ENCODE measurements at regions not wholly inside any gene's neighbourhood (a gene's known extent, or its start where the extent isn't known, plus 50 kb on each side); places are given as distances from the start of the nearest gene placed in this dataset.
"Not testable (repeated sequence)": the region's sequence is repeated elsewhere in the genome, so short reads cannot be mapped to it uniquely, and the experiment has no call there.

- DNase-seq = no peak
Observed at GRCh38 chr16:31702796-31703195, 170.8 kb upstream of the ZNF267 start.

- no peak for DNase-seq
Observed at GRCh38 chr16:31703526-31704128, 170.0 kb upstream of the ZNF267 start.

GRCh38 chr16:31704138-31704537 lies 169.5 kb upstream of the ZNF267 start:
- no peak for DNase-seq

- no peak for DNase-seq
Observed at GRCh38 chr16:31705371-31705770, 168.2 kb upstream of the ZNF267 start.

- DNase-seq = no peak
Observed at GRCh38 chr16:31706318-31706717, 167.3 kb upstream of the ZNF267 start.

GRCh38 chr16:31706925-31707324 lies 166.7 kb upstream of the ZNF267 start:
- DNase-seq = no peak

- no peak for DNase-seq
Observed at GRCh38 chr16:31707743-31708335, 165.8 kb upstream of the ZNF267 start.

- DNase-seq = no peak
Observed at GRCh38 chr16:31708348-31708747, 165.3 kb upstream of the ZNF267 start.

- DNase-seq = no peak
Observed at GRCh38 chr16:31709181-31709580, 164.4 kb upstream of the ZNF267 start.

- DNase-seq = no peak
Observed at GRCh38 chr16:31710134-31710533, 163.5 kb upstream of the ZNF267 start.

- no peak for DNase-seq
Observed at GRCh38 chr16:31710880-31711279, 162.7 kb upstream of the ZNF267 start.

GRCh38 chr16:31711344-31711845 lies 162.2 kb upstream of the ZNF267 start:
- no peak for DNase-seq

GRCh38 chr16:31712064-31712540 lies 161.5 kb upstream of the ZNF267 start:
- no peak for DNase-seq

- DNase-seq = peak; percentile 97
Observed at GRCh38 chr16:31713071-31713944, 160.3 kb upstream of the ZNF267 start.

- DNase-seq = peak; percentile 24
Observed at GRCh38 chr16:31713945-31714902, 159.4 kb upstream of the ZNF267 start.

- no peak for DNase-seq
Observed at GRCh38 chr16:31714903-31715504, 158.6 kb upstream of the ZNF267 start.

- no peak for DNase-seq
Observed at GRCh38 chr16:31715915-31716314, 157.7 kb upstream of the ZNF267 start.

GRCh38 chr16:31718998-31719397 lies 154.6 kb upstream of the ZNF267 start:
- DNase-seq = no peak

- DNase-seq = no peak
Observed at GRCh38 chr16:31727553-31727952, 146.1 kb upstream of the ZNF267 start.

- DNase-seq = no peak
Observed at GRCh38 chr16:31734265-31734664, 139.3 kb upstream of the ZNF267 start.

GRCh38 chr16:31745098-31745497 lies 128.5 kb upstream of the ZNF267 start:
- DNase-seq = not testable (repeated sequence)
